ENCODE measurements at regions not wholly inside any gene's neighbourhood (a gene's known extent, or its start where the extent isn't known, plus 50 kb on each side); places are given as distances from the start of the nearest gene placed in this dataset.

- Histone ChIP-seq H3K56ac (replicated peaks; ENCODE audit: insufficient read length, low read depth, low read length) (no peak overlapping the region), H2AK5ac (ENCODE audit: low read depth, low read length) (no peak overlapping the region), H3K4me1 (replicated peaks in 1 of 4; ENCODE audit: control insufficient read depth in 3 of 4, insufficient read depth in 4 of 4, low read length in 3 of 4) (peaks cover 0 to 27% (median 15%) of the 10 kb centered on the region in 4 experiments; a peak in 4 of 7 replicates), H3K79me2 (ENCODE audit: control insufficient read depth in 1 of 2, insufficient read depth in 2 of 2, low read length in 2 of 2) (no peaks in the 10 kb centered on the region), H3K4ac (replicated peaks; ENCODE audit: insufficient read length, low read depth, low read length) (no peak overlapping the region), H3K27me3 (replicated peaks in 1 of 4; ENCODE audit: control insufficient read depth in 3 of 4, extremely low read depth in 1 of 4, insufficient read depth in 3 of 4, low read length in 3 of 4) (no peaks in the 10 kb centered on the region), H3K79me1 (ENCODE audit: low read depth, low read length) (no peaks in the 10 kb centered on the region), H3K4me3 (ENCODE audit: extremely low read depth in 1 of 4, insufficient read depth in 2 of 4, low read depth in 3 of 4, low read length in 4 of 4) (no peak overlapping the region), H3K9me3 (ENCODE audit: insufficient read depth in 2 of 2, low read depth in 1 of 2, low read length in 1 of 2) (no peaks in the 10 kb centered on the region), H2BK120ac (replicated peaks; ENCODE audit: low read depth, low read length) (no peak overlapping the region), H2BK20ac (ENCODE audit: low read length) (no peak overlapping the region), H2BK12ac (ENCODE audit: low read depth, low read length) (no peak overlapping the region), H3K23me2 (ENCODE audit: low read depth, low read length) (no peaks in the 10 kb centered on the region), H3K27ac (ENCODE audit: low read depth, low read length) (no peak overlapping the region), H3K4me2 (ENCODE audit: insufficient read depth in 1 of 2, low read depth in 2 of 2, low read length in 2 of 2) (no peak overlapping the region), H4K8ac (ENCODE audit: extremely low read depth, insufficient read depth, low read length) (no peak overlapping the region), H2BK15ac (ENCODE audit: low read length) (no peak overlapping the region; the same call in 1 of the 2 replicates), H2BK5ac (ENCODE audit: low read depth, low read length) (no peak overlapping the region), H3K23ac (ENCODE audit: insufficient read length) (no peak overlapping the region), H4K20me1 (replicated peaks in 1 of 2; ENCODE audit: control insufficient read depth in 1 of 2, insufficient read depth in 2 of 2, low read length in 2 of 2) (no peaks in the 10 kb centered on the region), H4K91ac (replicated peaks; ENCODE audit: insufficient read length, low read length) (no peak overlapping the region), H3K18ac (ENCODE audit: extremely low read depth, low read length) (no peak overlapping the region), H3K9ac (replicated peaks in 1 of 4; ENCODE audit: extremely low read depth in 1 of 4, low read depth in 3 of 4, low read length in 3 of 4) (no peak overlapping the region), H3K14ac (ENCODE audit: insufficient read length) (no peak overlapping the region), H3K36me3 (ENCODE audit: control insufficient read depth in 2 of 4, insufficient read depth in 4 of 4, low read length in 3 of 4) (no peaks in the 10 kb centered on the region), H2AFZ (ENCODE audit: low read length) (no peak overlapping the region), H4K5ac (ENCODE audit: insufficient read length, low read depth, low read length) (no peak overlapping the region)
- DNase-seq (ENCODE audit: low read depth in 1 of 2, low spot score in 2 of 2), result no peak
- ChIA-PET POLR2A (ENCODE audit: partially characterized antibody) (no interaction called here), CTCF (ENCODE audit: partially characterized antibody) (interaction anchor here (1.0 kb wide), 1 partner anchor 215 kb away, joined by 3 read pairs; no protein-coding TSS in a partner anchor)
- WGBS, 2 experiments (ENCODE audit: extremely low coverage in 1 of 2, insufficient coverage in 1 of 2, insufficient read length in 1 of 2, insufficient replicate concordance in 2 of 2, low coverage in 1 of 2, low lambda C conversion rate in 2 of 2, missing lambda C conversion rate in 1 of 2), result 96% methylated on average over 1 of the region's 1 CpG; no CpG with 5 or more reads in 1 of the 2 experiments
- no peak for FAIRE-seq
- TF ChIP-seq PHF8 (conservative IDR thresholded peaks at IDR 0.05; ENCODE audit: low read depth, low read length), result no peak
- TF ChIP-seq ASH2L (IDR thresholded peaks at IDR 0.05; ENCODE audit: low read length), result no peak
- TF ChIP-seq CBX5 (IDR thresholded peaks at IDR 0.05; ENCODE audit: low read depth, low read length), result no peak
- TF ChIP-seq HDAC6 (IDR thresholded peaks at IDR 0.05; ENCODE audit: low read depth, low read length), result no peak
- no peak for TF ChIP-seq RFX5 (IDR thresholded peaks at IDR 0.05; ENCODE audit: borderline replicate concordance, low read depth, low read length)
- TF ChIP-seq SIRT6 (IDR thresholded peaks at IDR 0.05; ENCODE audit: low read length), result no peak
- TF ChIP-seq KDM4A (IDR thresholded peaks at IDR 0.05; ENCODE audit: low read depth, low read length, severe bottlenecking), result no peak
- TF ChIP-seq BCL11A (IDR thresholded peaks at IDR 0.05; ENCODE audit: low read depth in 2 of 2, low read length in 2 of 2), result no peak
- no peak for TF ChIP-seq E2F6 (IDR thresholded peaks at IDR 0.05)
- no peak for TF ChIP-seq NANOG (IDR thresholded peaks at IDR 0.05; ENCODE audit: insufficient read depth, low read depth, low read length, poor library complexity, severe bottlenecking)
- no peak for TF ChIP-seq JUN (IDR thresholded peaks at IDR 0.05; ENCODE audit: low read depth, low read length)
- TF ChIP-seq KDM5A (IDR thresholded peaks at IDR 0.05; ENCODE audit: low read length), result no peak
- TF ChIP-seq POU5F1 (IDR thresholded peaks at IDR 0.05; ENCODE audit: low read depth, low read length), result no peak
- TF ChIP-seq CBX8 (IDR thresholded peaks at IDR 0.05; ENCODE audit: borderline replicate concordance, low read depth, low read length), result no peak
- no peak for TF ChIP-seq CREB1 (IDR thresholded peaks at IDR 0.05)
- TF ChIP-seq POLR2A (IDR thresholded peaks at IDR 0.05; ENCODE audit: control extremely low read depth in 1 of 2, low read depth in 2 of 2, low read length in 2 of 2), result no peak
These were observed 294.7 kb downstream of the CSNK1G3 start for GRCh38 chr5:123806644-123807043.

All from H1 (cell line).